GM04504 (cell line): ENCODE measurements at regions not wholly inside any gene's neighbourhood (a gene's known extent, or its start where the extent isn't known, plus 50 kb on each side); places are given as distances from the start of the nearest gene placed in this dataset.
A peak's percentile ranks its signal among the peaks of the same experiment; 100 is the strongest.

Experiments
- DNase-seq: peaks from one replicate; pipeline ENCODE4 v3.0.0-alpha.2; 2012; ENCODE audit warnings: low read depth

GRCh38 chr6:22067671-22068070 is 229.2 kb downstream of the PRL start:
- DNase-seq, result no peak

GRCh38 chr6:22068561-22069305 is 228.1 kb downstream of the PRL start:
- DNase-seq, result no peak

- DNase-seq, result no peak
These were observed 227.5 kb downstream of the PRL start for GRCh38 chr6:22069306-22069800.

GRCh38 chr6:22071270-22072041 is 225.4 kb downstream of the PRL start:
- peak; percentile 26 for DNase-seq

- no peak for DNase-seq
These were observed 223.9 kb downstream of the PRL start for GRCh38 chr6:22072949-22073348.

GRCh38 chr6:22073516-22074198 is 223.2 kb downstream of the PRL start:
- no peak for DNase-seq

- DNase-seq, result no peak
These were observed 218.5 kb downstream of the PRL start for GRCh38 chr6:22078288-22078687.

- no peak for DNase-seq
These were observed 217.9 kb downstream of the PRL start for GRCh38 chr6:22078802-22079545.

- DNase-seq, result peak; percentile 65
These were observed 217.1 kb downstream of the PRL start for GRCh38 chr6:22079783-22080182.

GRCh38 chr6:22081709-22082108 is 215.1 kb downstream of the PRL start:
- DNase-seq, result no peak

GRCh38 chr6:22082218-22082617 is 214.6 kb downstream of the PRL start:
- DNase-seq, result no peak

- no peak for DNase-seq
These were observed 213.7 kb downstream of the PRL start for GRCh38 chr6:22083119-22083518.

GRCh38 chr6:22087960-22088706 is 208.7 kb downstream of the PRL start:
- DNase-seq, result no peak

GRCh38 chr6:22091424-22091948 is 205.3 kb downstream of the PRL start:
- DNase-seq, result no peak

GRCh38 chr6:22095836-22096235 is 201.0 kb downstream of the PRL start:
- no peak for DNase-seq

GRCh38 chr6:22098601-22099031 is 198.2 kb downstream of the PRL start:
- no peak for DNase-seq

- no peak for DNase-seq
These were observed 197.6 kb downstream of the PRL start for GRCh38 chr6:22099231-22099630.

GRCh38 chr6:22099923-22100322 is 196.9 kb downstream of the PRL start:
- no peak for DNase-seq

- no peak for DNase-seq
These were observed 195.7 kb downstream of the PRL start for GRCh38 chr6:22101163-22101562.

- no peak for DNase-seq
These were observed 194.2 kb downstream of the PRL start for GRCh38 chr6:22102671-22103070.

GRCh38 chr6:22106451-22106850 is 190.4 kb downstream of the PRL start:
- no peak for DNase-seq
